ENCODE measurements at regions not wholly inside any gene's neighbourhood (a gene's known extent, or its start where the extent isn't known, plus 50 kb on each side); places are given as distances from the start of the nearest gene placed in this dataset.

GRCh38 chr3:177312491-177312890 lies 115.2 kb upstream of the TBL1XR1 start:
- DNase-seq (ENCODE audit: extremely low spot score): no peak
- WGBS: 94% methylated on average over 5 of the region's 5 CpGs
- Histone ChIP-seq H3K36me3 (ENCODE audit: insufficient read depth) (no peaks in the 10 kb centered on the region), H3K4me3 (ENCODE audit: low read depth, low read length) (no peak overlapping the region), H3K27ac (ENCODE audit: low read depth) (no peak overlapping the region), H3K4me1 (ENCODE audit: insufficient read depth) (no peaks in the 10 kb centered on the region)

- H3K4me3 ChIP-seq (ENCODE audit: low read depth, low read length): no peak overlapping the region
- no peak overlapping the region for H3K27ac ChIP-seq (ENCODE audit: low read depth)
- no peak for DNase-seq (ENCODE audit: extremely low spot score)
- H3K4me1 ChIP-seq (ENCODE audit: insufficient read depth): no peaks in the 10 kb centered on the region
- 98% methylated on average over 3 of the region's 3 CpGs for WGBS
- H3K36me3 ChIP-seq (ENCODE audit: insufficient read depth): no peaks in the 10 kb centered on the region
These were observed 117.6 kb upstream of the TBL1XR1 start for GRCh38 chr3:177314897-177315296.

- no peak overlapping the region for H3K4me3 ChIP-seq (ENCODE audit: low read depth, low read length)
- DNase-seq (ENCODE audit: extremely low spot score): no peak
- H3K4me1 ChIP-seq (ENCODE audit: insufficient read depth): peaks cover 2% of the 10 kb centered on the region
- WGBS: 94% methylated on average over 2 of the region's 2 CpGs
- H3K27ac ChIP-seq (ENCODE audit: low read depth): no peak overlapping the region
- no peaks in the 10 kb centered on the region for H3K36me3 ChIP-seq (ENCODE audit: insufficient read depth)
These were observed 120.0 kb upstream of the TBL1XR1 start for GRCh38 chr3:177317247-177317646.

- no peaks in the 10 kb centered on the region for H3K36me3 ChIP-seq (ENCODE audit: insufficient read depth)
- no peak overlapping the region for H3K27ac ChIP-seq (ENCODE audit: low read depth)
- DNase-seq (ENCODE audit: extremely low spot score): no peak
- 97% methylated on average over 1 of the region's 1 CpG for WGBS
- H3K4me1 ChIP-seq (ENCODE audit: insufficient read depth): peaks cover 2% of the 10 kb centered on the region
- H3K4me3 ChIP-seq (ENCODE audit: low read depth, low read length): no peak overlapping the region
These were observed 121.3 kb upstream of the TBL1XR1 start for GRCh38 chr3:177318559-177318958.

GRCh38 chr3:177320765-177321247 lies 123.5 kb upstream of the TBL1XR1 start:
- DNase-seq (ENCODE audit: extremely low spot score): no peak
- Histone ChIP-seq H3K27ac (ENCODE audit: low read depth) (no peak overlapping the region), H3K4me1 (ENCODE audit: insufficient read depth) (peaks cover 2% of the 10 kb centered on the region), H3K36me3 (ENCODE audit: insufficient read depth) (no peaks in the 10 kb centered on the region), H3K4me3 (ENCODE audit: low read depth, low read length) (no peak overlapping the region)
- 42% methylated on average over 4 of the region's 4 CpGs for WGBS

- WGBS: 89% methylated on average over 6 of the region's 6 CpGs
- no peak overlapping the region for H3K27ac ChIP-seq (ENCODE audit: low read depth)
- peaks cover 2% of the 10 kb centered on the region for H3K4me1 ChIP-seq (ENCODE audit: insufficient read depth)
- no peaks in the 10 kb centered on the region for H3K36me3 ChIP-seq (ENCODE audit: insufficient read depth)
- DNase-seq (ENCODE audit: extremely low spot score): no peak
- no peak overlapping the region for H3K4me3 ChIP-seq (ENCODE audit: low read depth, low read length)
These were observed 124.5 kb upstream of the TBL1XR1 start for GRCh38 chr3:177321819-177322218.

- no peak overlapping the region for H3K27ac ChIP-seq (ENCODE audit: low read depth)
- H3K4me3 ChIP-seq (ENCODE audit: low read depth, low read length): no peak overlapping the region
- peaks cover 2% of the 10 kb centered on the region for H3K4me1 ChIP-seq (ENCODE audit: insufficient read depth)
- WGBS: 88% methylated on average over 10 of the region's 10 CpGs
- DNase-seq (ENCODE audit: extremely low spot score): no peak
- H3K36me3 ChIP-seq (ENCODE audit: insufficient read depth): no peaks in the 10 kb centered on the region
These were observed 125.6 kb upstream of the TBL1XR1 start for GRCh38 chr3:177322881-177323280.

GRCh38 chr3:177329854-177330253 lies 132.6 kb upstream of the TBL1XR1 start:
- 91% methylated on average over 3 of the region's 3 CpGs for WGBS
- no peak overlapping the region for H3K4me3 ChIP-seq (ENCODE audit: low read depth, low read length)

GRCh38 chr3:177330779-177331178 lies 133.5 kb upstream of the TBL1XR1 start:
- no peak overlapping the region for H3K4me3 ChIP-seq (ENCODE audit: low read depth, low read length)
- H3K36me3 ChIP-seq (ENCODE audit: insufficient read depth): no peaks in the 10 kb centered on the region
- no peak for DNase-seq (ENCODE audit: extremely low spot score)
- H3K4me1 ChIP-seq (ENCODE audit: insufficient read depth): no peaks in the 10 kb centered on the region
- H3K27ac ChIP-seq (ENCODE audit: low read depth): no peak overlapping the region
- WGBS: 89% methylated on average over 6 of the region's 6 CpGs

More at GRCh38 chr3:177329854-177330253, 132.6 kb upstream of the TBL1XR1 start:
- H3K36me3 ChIP-seq (ENCODE audit: insufficient read depth): no peaks in the 10 kb centered on the region
- no peak for DNase-seq (ENCODE audit: extremely low spot score)
- H3K4me1 ChIP-seq (ENCODE audit: insufficient read depth): no peaks in the 10 kb centered on the region
- H3K27ac ChIP-seq (ENCODE audit: low read depth): no peak overlapping the region

GRCh38 chr3:177331203-177331835 lies 134.0 kb upstream of the TBL1XR1 start:
- DNase-seq (ENCODE audit: extremely low spot score): no peak
- Histone ChIP-seq H3K4me1 (ENCODE audit: insufficient read depth) (no peaks in the 10 kb centered on the region), H3K27ac (ENCODE audit: low read depth) (no peak overlapping the region), H3K4me3 (ENCODE audit: low read depth, low read length) (no peak overlapping the region), H3K36me3 (ENCODE audit: insufficient read depth) (no peaks in the 10 kb centered on the region)
- WGBS: 97% methylated on average over 3 of the region's 3 CpGs

- H3K4me1 ChIP-seq (ENCODE audit: insufficient read depth): no peaks in the 10 kb centered on the region
- 90% methylated on average over 2 of the region's 2 CpGs for WGBS
- H3K4me3 ChIP-seq (ENCODE audit: low read depth, low read length): no peak overlapping the region
- no peak overlapping the region for H3K27ac ChIP-seq (ENCODE audit: low read depth)
- no peak for DNase-seq (ENCODE audit: extremely low spot score)
- H3K36me3 ChIP-seq (ENCODE audit: insufficient read depth): no peaks in the 10 kb centered on the region
These were observed 135.7 kb upstream of the TBL1XR1 start for GRCh38 chr3:177332955-177333354.

- H3K27ac ChIP-seq (ENCODE audit: low read depth): no peak overlapping the region
- 80% methylated on average over 7 of the region's 7 CpGs for WGBS
- DNase-seq (ENCODE audit: extremely low spot score): no peak
These were observed 136.5 kb upstream of the TBL1XR1 start for GRCh38 chr3:177333533-177334520.

GRCh38 chr3:177334803-177335202 lies 137.5 kb upstream of the TBL1XR1 start:
- 95% methylated on average over 5 of the region's 5 CpGs for WGBS
- DNase-seq (ENCODE audit: extremely low spot score): no peak
- H3K4me3 ChIP-seq (ENCODE audit: low read depth, low read length): no peak overlapping the region
- H3K27ac ChIP-seq (ENCODE audit: low read depth): no peak overlapping the region
- no peaks in the 10 kb centered on the region for H3K4me1 ChIP-seq (ENCODE audit: insufficient read depth)
- H3K36me3 ChIP-seq (ENCODE audit: insufficient read depth): no peaks in the 10 kb centered on the region

More at GRCh38 chr3:177333533-177334520, 136.5 kb upstream of the TBL1XR1 start:
- no peaks in the 10 kb centered on the region for H3K4me1 ChIP-seq (ENCODE audit: insufficient read depth)
- no peaks in the 10 kb centered on the region for H3K36me3 ChIP-seq (ENCODE audit: insufficient read depth)
- no peak overlapping the region for H3K4me3 ChIP-seq (ENCODE audit: low read depth, low read length)

GRCh38 chr3:177335728-177336127 lies 138.4 kb upstream of the TBL1XR1 start:
- 69% methylated on average over 3 of the region's 3 CpGs for WGBS
- Histone ChIP-seq H3K36me3 (ENCODE audit: insufficient read depth) (no peaks in the 10 kb centered on the region), H3K4me3 (ENCODE audit: low read depth, low read length) (no peak overlapping the region), H3K27ac (ENCODE audit: low read depth) (no peak overlapping the region), H3K4me1 (ENCODE audit: insufficient read depth) (no peaks in the 10 kb centered on the region)
- no peak for DNase-seq (ENCODE audit: extremely low spot score)

All from urinary bladder (tissue), 3 donors.